ENCODE measurements at regions not wholly inside any gene's neighbourhood (a gene's known extent, or its start where the extent isn't known, plus 50 kb on each side); places are given as distances from the start of the nearest gene placed in this dataset.

GRCh38 chr10:78961760-78962159 lies 107.0 kb upstream of the ZMIZ1 start:
- Histone ChIP-seq H3K4me2 (ENCODE audit: extremely low read depth, insufficient read depth, low read length) (no peak overlapping the region), H3K9ac (ENCODE audit: insufficient read depth, low read length) (no peak overlapping the region), H3K4me1 (ENCODE audit: control insufficient read depth, extremely low read depth, insufficient read depth, low read length) (peaks cover 12% of the 10 kb centered on the region), H3K36me3 (ENCODE audit: control insufficient read depth, insufficient read depth, low read length) (no peaks in the 10 kb centered on the region), H3K27me3 (ENCODE audit: control insufficient read depth, insufficient read depth, low read length) (no peaks in the 10 kb centered on the region), H3K27ac (ENCODE audit: insufficient read depth, low read length) (no peak overlapping the region), H4K20me1 (ENCODE audit: control insufficient read depth, extremely low read depth, insufficient read depth, low read length) (no peaks in the 10 kb centered on the region), H3K4me3 (replicated peaks in 1 of 4; ENCODE audit: control extremely low read depth in 1 of 4, insufficient read depth in 1 of 4, low read depth in 3 of 4, low read length in 4 of 4) (no peak overlapping the region), H3K9me3 (ENCODE audit: control insufficient read depth, insufficient read depth, low read depth, low read length) (no peaks in the 10 kb centered on the region), H3K79me2 (ENCODE audit: control insufficient read depth, insufficient read depth, low read length) (no peaks in the 10 kb centered on the region), H2AFZ (ENCODE audit: low read length) (no peak overlapping the region)
- DNase-seq (ENCODE audit: low read depth in 2 of 2), result no peak
- TF ChIP-seq EZH2 (IDR thresholded peaks at IDR 0.05; ENCODE audit: low read length, missing control alignments), result no peak
- no peak for TF ChIP-seq CTCF (conservative IDR thresholded peaks at IDR 0.05 in 1 of 2, IDR thresholded peaks at IDR 0.05 in 1 of 2; ENCODE audit: low read depth in 1 of 2, low read length in 2 of 2)

GRCh38 chr10:78963074-78964034 lies 105.4 kb upstream of the ZMIZ1 start:
- Histone ChIP-seq H2AFZ (ENCODE audit: low read length) (no peak overlapping the region), H3K27ac (ENCODE audit: insufficient read depth, low read length) (no peak overlapping the region), H3K4me2 (ENCODE audit: extremely low read depth, insufficient read depth, low read length) (no peak overlapping the region), H3K9ac (ENCODE audit: insufficient read depth, low read length) (no peak overlapping the region), H4K20me1 (ENCODE audit: control insufficient read depth, extremely low read depth, insufficient read depth, low read length) (no peaks in the 10 kb centered on the region), H3K27me3 (ENCODE audit: control insufficient read depth, insufficient read depth, low read length) (no peaks in the 10 kb centered on the region), H3K4me3 (replicated peaks in 1 of 4; ENCODE audit: control extremely low read depth in 1 of 4, insufficient read depth in 1 of 4, low read depth in 3 of 4, low read length in 4 of 4) (no peak overlapping the region), H3K79me2 (ENCODE audit: control insufficient read depth, insufficient read depth, low read length) (no peaks in the 10 kb centered on the region), H3K4me1 (ENCODE audit: control insufficient read depth, extremely low read depth, insufficient read depth, low read length) (peaks cover 12% of the 10 kb centered on the region), H3K36me3 (ENCODE audit: control insufficient read depth, insufficient read depth, low read length) (no peaks in the 10 kb centered on the region), H3K9me3 (ENCODE audit: control insufficient read depth, insufficient read depth, low read depth, low read length) (no peaks in the 10 kb centered on the region)
- TF ChIP-seq EZH2 (IDR thresholded peaks at IDR 0.05; ENCODE audit: low read length, missing control alignments) (no peak), CTCF (conservative IDR thresholded peaks at IDR 0.05 in 1 of 2, IDR thresholded peaks at IDR 0.05 in 1 of 2; ENCODE audit: low read depth in 1 of 2, low read length in 2 of 2) (no peak)
- peak in 1 of 2 donors; percentile 26 for DNase-seq (ENCODE audit: low read depth in 2 of 2)

DNA sequence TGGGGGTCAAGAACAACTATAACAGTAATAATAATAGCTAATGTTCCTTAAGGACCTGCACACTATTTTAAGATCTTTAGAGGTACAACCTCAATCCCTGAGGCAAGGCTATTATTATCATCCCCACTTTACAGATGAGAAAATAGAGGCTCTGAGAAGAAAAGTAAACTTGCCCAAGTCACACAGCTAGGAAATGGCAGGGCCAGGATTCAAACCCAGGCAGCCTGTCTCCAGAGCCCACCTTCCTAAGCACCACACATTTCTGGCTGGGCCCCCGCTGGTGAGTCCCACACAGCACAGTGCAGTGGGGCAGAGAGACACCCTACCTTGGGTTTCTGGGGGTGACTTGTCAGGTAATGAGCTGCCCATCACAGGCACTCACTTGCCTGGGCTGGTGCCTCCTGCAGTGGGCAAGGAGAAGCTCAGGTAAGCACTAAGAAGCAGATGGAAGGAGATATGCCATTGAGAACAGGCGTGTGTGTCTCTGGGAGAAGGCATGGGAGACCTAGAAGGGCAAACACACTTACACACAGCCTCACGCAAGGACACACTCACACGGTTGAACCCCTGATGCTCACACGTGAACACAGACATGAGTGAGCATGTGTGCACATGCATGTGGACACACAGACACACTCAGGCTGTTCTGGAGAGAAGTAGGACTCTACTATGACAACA lies 104.4 kb upstream of the ZMIZ1 start:
- H2AFZ ChIP-seq (ENCODE audit: low read length), result no peak overlapping the region
- no peak overlapping the region for H3K9ac ChIP-seq (ENCODE audit: insufficient read depth, low read length)
- peaks cover 10% of the 10 kb centered on the region for H3K4me1 ChIP-seq (ENCODE audit: control insufficient read depth, extremely low read depth, insufficient read depth, low read length)
- H3K4me2 ChIP-seq (ENCODE audit: extremely low read depth, insufficient read depth, low read length), result no peak overlapping the region
- no peaks in the 10 kb centered on the region for H4K20me1 ChIP-seq (ENCODE audit: control insufficient read depth, extremely low read depth, insufficient read depth, low read length)
- H3K36me3 ChIP-seq (ENCODE audit: control insufficient read depth, insufficient read depth, low read length), result no peaks in the 10 kb centered on the region
- H3K79me2 ChIP-seq (ENCODE audit: control insufficient read depth, insufficient read depth, low read length), result no peaks in the 10 kb centered on the region
- no peak overlapping the region for H3K4me3 ChIP-seq (replicated peaks in 1 of 4; ENCODE audit: control extremely low read depth in 1 of 4, insufficient read depth in 1 of 4, low read depth in 3 of 4, low read length in 4 of 4)
- H3K27ac ChIP-seq (ENCODE audit: insufficient read depth, low read length), result no peak overlapping the region
- TF ChIP-seq EZH2 (IDR thresholded peaks at IDR 0.05; ENCODE audit: low read length, missing control alignments), result no peak
- no peak for TF ChIP-seq CTCF (conservative IDR thresholded peaks at IDR 0.05 in 1 of 2, IDR thresholded peaks at IDR 0.05 in 1 of 2; ENCODE audit: low read depth in 1 of 2, low read length in 2 of 2)
- no peak for DNase-seq (ENCODE audit: low read depth in 2 of 2)
- H3K27me3 ChIP-seq (ENCODE audit: control insufficient read depth, insufficient read depth, low read length), result no peaks in the 10 kb centered on the region
- no peaks in the 10 kb centered on the region for H3K9me3 ChIP-seq (ENCODE audit: control insufficient read depth, insufficient read depth, low read depth, low read length)
